ENCODE measurements at regions not wholly inside any gene's neighbourhood (a gene's known extent, or its start where the extent isn't known, plus 50 kb on each side); places are given as distances from the start of the nearest gene placed in this dataset.

- no peak overlapping the region for H3K4me3 ChIP-seq (ENCODE audit: low read depth, low read length)
- TF ChIP-seq MAX (IDR thresholded peaks at IDR 0.05; ENCODE audit: low read depth, low read length) (no peak), POLR2A (IDR thresholded peaks at IDR 0.05; ENCODE audit: extremely low read depth, insufficient read length) (no peak), MYC (IDR thresholded peaks at IDR 0.05; ENCODE audit: low read depth, low read length) (no peak), CTCF (IDR thresholded peaks at IDR 0.05; ENCODE audit: low read depth, low read length) (no peak)
- no peak for DNase-seq (ENCODE audit: low read depth)
Observed at GRCh38 chr14:84217066-84217465, 1312.9 kb upstream of the FLRT2 start.

GRCh38 chr14:84225268-84225667, 1304.7 kb upstream of the FLRT2 start:
- TF ChIP-seq MAX (IDR thresholded peaks at IDR 0.05; ENCODE audit: low read depth, low read length) (no peak), MYC (IDR thresholded peaks at IDR 0.05; ENCODE audit: low read depth, low read length) (no peak), POLR2A (IDR thresholded peaks at IDR 0.05; ENCODE audit: extremely low read depth, insufficient read length) (no peak), CTCF (IDR thresholded peaks at IDR 0.05; ENCODE audit: low read depth, low read length) (no peak)
- H3K4me3 ChIP-seq (ENCODE audit: low read depth, low read length) = no peak overlapping the region
- DNase-seq (ENCODE audit: low read depth) = no peak

- no peak overlapping the region for H3K4me3 ChIP-seq (ENCODE audit: low read depth, low read length)
- TF ChIP-seq MYC (IDR thresholded peaks at IDR 0.05; ENCODE audit: low read depth, low read length) = no peak
- no peak for TF ChIP-seq POLR2A (IDR thresholded peaks at IDR 0.05; ENCODE audit: extremely low read depth, insufficient read length)
- no peak for TF ChIP-seq MAX (IDR thresholded peaks at IDR 0.05; ENCODE audit: low read depth, low read length)
- TF ChIP-seq CTCF (IDR thresholded peaks at IDR 0.05; ENCODE audit: low read depth, low read length) = no peak
- DNase-seq (ENCODE audit: low read depth) = no peak
Observed at GRCh38 chr14:84228702-84229101, 1301.2 kb upstream of the FLRT2 start.

- no peak for TF ChIP-seq CTCF (IDR thresholded peaks at IDR 0.05; ENCODE audit: low read depth, low read length)
- TF ChIP-seq POLR2A (IDR thresholded peaks at IDR 0.05; ENCODE audit: extremely low read depth, insufficient read length) = no peak
- TF ChIP-seq MYC (IDR thresholded peaks at IDR 0.05; ENCODE audit: low read depth, low read length) = no peak
- TF ChIP-seq MAX (IDR thresholded peaks at IDR 0.05; ENCODE audit: low read depth, low read length) = no peak
- no peak for DNase-seq (ENCODE audit: low read depth)
- H3K4me3 ChIP-seq (ENCODE audit: low read depth, low read length) = no peak overlapping the region
Observed at GRCh38 chr14:84234281-84234680, 1295.7 kb upstream of the FLRT2 start.

GRCh38 chr14:84236290-84236689, 1293.7 kb upstream of the FLRT2 start:
- TF ChIP-seq CTCF (IDR thresholded peaks at IDR 0.05; ENCODE audit: low read depth, low read length) = no peak
- TF ChIP-seq MAX (IDR thresholded peaks at IDR 0.05; ENCODE audit: low read depth, low read length) = no peak
- no peak for TF ChIP-seq POLR2A (IDR thresholded peaks at IDR 0.05; ENCODE audit: extremely low read depth, insufficient read length)
- TF ChIP-seq MYC (IDR thresholded peaks at IDR 0.05; ENCODE audit: low read depth, low read length) = no peak
- no peak overlapping the region for H3K4me3 ChIP-seq (ENCODE audit: low read depth, low read length)
- no peak for DNase-seq (ENCODE audit: low read depth)

GRCh38 chr14:84237881-84238280, 1292.1 kb upstream of the FLRT2 start:
- no peak overlapping the region for H3K4me3 ChIP-seq (ENCODE audit: low read depth, low read length)
- no peak for DNase-seq (ENCODE audit: low read depth)
- TF ChIP-seq POLR2A (IDR thresholded peaks at IDR 0.05; ENCODE audit: extremely low read depth, insufficient read length) (no peak), CTCF (IDR thresholded peaks at IDR 0.05; ENCODE audit: low read depth, low read length) (no peak), MAX (IDR thresholded peaks at IDR 0.05; ENCODE audit: low read depth, low read length) (no peak), MYC (IDR thresholded peaks at IDR 0.05; ENCODE audit: low read depth, low read length) (no peak)

All from NB4 (cell line).